GM19025 (cell line): ENCODE measurements at regions not wholly inside any gene's neighbourhood (a gene's known extent, or its start where the extent isn't known, plus 50 kb on each side); places are given as distances from the start of the nearest gene placed in this dataset.

Experiments used
- ATAC-seq: cut with Tn5 transposase; IDR thresholded peaks from one replicate; pipeline ENCODE4 v1.9.1; 2021; ENCODE audit warnings: mild to moderate bottlenecking, low read depth, moderate library complexity; ENCODE audit not compliant: unreplicated experiment

- no peak for ATAC-seq
These were observed 94.7 kb upstream of the PRR20A start for GRCh38 chr13:57045826-57046546.

GRCh38 chr13:57056601-57057180, 84.0 kb upstream of the PRR20A start:
- ATAC-seq, result no peak

- ATAC-seq, result no peak
These were observed 77.7 kb upstream of the PRR20A start for GRCh38 chr13:57063007-57063406.

GRCh38 chr13:57073983-57074382, 66.7 kb upstream of the PRR20A start:
- ATAC-seq, result no peak

GRCh38 chr13:57075588-57075987, 65.1 kb upstream of the PRR20A start:
- ATAC-seq, result no peak

DNA sequence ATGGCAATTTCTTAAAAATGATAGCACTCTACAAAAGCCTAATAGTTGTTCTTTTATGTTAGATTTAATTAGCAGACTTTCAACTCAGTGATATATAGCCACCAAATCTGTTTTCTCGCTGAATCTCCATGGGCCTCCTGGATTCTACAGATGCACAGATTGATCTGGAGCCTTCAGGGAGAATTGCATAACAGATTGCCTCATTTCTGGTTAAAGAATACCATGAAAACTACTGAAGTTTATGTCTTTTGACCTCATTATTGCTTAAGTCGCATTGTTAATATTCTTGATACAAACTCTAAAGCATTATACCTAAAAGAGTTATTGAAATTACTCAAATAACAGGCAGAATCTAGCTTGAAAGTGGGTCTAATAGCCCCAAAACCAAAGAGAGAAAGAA, 53.7 kb upstream of the PRR20A start:
- ATAC-seq, result no peak
